ENCODE measurements at regions not wholly inside any gene's neighbourhood (a gene's known extent, or its start where the extent isn't known, plus 50 kb on each side); places are given as distances from the start of the nearest gene placed in this dataset.

- H3K4me1 Mint-ChIP-seq (ENCODE audit: low read depth): no peaks in the 10 kb centered on the region
- no peak overlapping the region for H3K27ac Mint-ChIP-seq
- peaks cover 10% of the 10 kb centered on the region for H3K9me3 Mint-ChIP-seq
- H3K27me3 Mint-ChIP-seq (ENCODE audit: low read depth): peaks cover 12% of the 10 kb centered on the region
- H3K36me3 Mint-ChIP-seq (ENCODE audit: low read depth): no peaks in the 10 kb centered on the region
- no peak overlapping the region for H3K4me3 Mint-ChIP-seq
These were observed 123.2 kb upstream of the FGGY start for GRCh38 chr1:59173721-59174120.

GRCh38 chr1:59176471-59176870 lies 120.4 kb upstream of the FGGY start:
- Mint-ChIP-seq H3K27me3 (ENCODE audit: low read depth) (peaks cover 4% of the 10 kb centered on the region), H3K4me3 (no peak overlapping the region), H3K36me3 (ENCODE audit: low read depth) (no peaks in the 10 kb centered on the region), H3K4me1 (ENCODE audit: low read depth) (no peaks in the 10 kb centered on the region), H3K27ac (no peak overlapping the region), H3K9me3 (peaks cover 10% of the 10 kb centered on the region)

GRCh38 chr1:59177756-59178155 lies 119.1 kb upstream of the FGGY start:
- H3K27ac Mint-ChIP-seq: no peak overlapping the region

GRCh38 chr1:59178339-59179187 lies 118.3 kb upstream of the FGGY start:
- H3K9me3 Mint-ChIP-seq: peaks cover 10% of the 10 kb centered on the region
- H3K4me1 Mint-ChIP-seq (ENCODE audit: low read depth): no peaks in the 10 kb centered on the region
- no peak overlapping the region for H3K4me3 Mint-ChIP-seq
- no peaks in the 10 kb centered on the region for H3K36me3 Mint-ChIP-seq (ENCODE audit: low read depth)
- H3K27me3 Mint-ChIP-seq (ENCODE audit: low read depth): no peaks in the 10 kb centered on the region
- H3K27ac Mint-ChIP-seq: no peak overlapping the region

More at GRCh38 chr1:59177756-59178155, 119.1 kb upstream of the FGGY start:
- Mint-ChIP-seq H3K9me3 (peaks cover 10% of the 10 kb centered on the region), H3K27me3 (ENCODE audit: low read depth) (no peaks in the 10 kb centered on the region), H3K4me1 (ENCODE audit: low read depth) (no peaks in the 10 kb centered on the region), H3K36me3 (ENCODE audit: low read depth) (no peaks in the 10 kb centered on the region), H3K4me3 (no peak overlapping the region)

- no peak overlapping the region for H3K4me3 Mint-ChIP-seq
- no peaks in the 10 kb centered on the region for H3K4me1 Mint-ChIP-seq (ENCODE audit: low read depth)
- no peaks in the 10 kb centered on the region for H3K36me3 Mint-ChIP-seq (ENCODE audit: low read depth)
- no peaks in the 10 kb centered on the region for H3K27me3 Mint-ChIP-seq (ENCODE audit: low read depth)
- no peak overlapping the region for H3K27ac Mint-ChIP-seq
- peaks cover 10% of the 10 kb centered on the region for H3K9me3 Mint-ChIP-seq
These were observed 117.2 kb upstream of the FGGY start for GRCh38 chr1:59179673-59180072.

GRCh38 chr1:59180735-59181134 lies 116.2 kb upstream of the FGGY start:
- Mint-ChIP-seq H3K4me3 (no peak overlapping the region), H3K27me3 (ENCODE audit: low read depth) (no peaks in the 10 kb centered on the region), H3K27ac (no peak overlapping the region), H3K9me3 (peaks cover 8% of the 10 kb centered on the region), H3K36me3 (ENCODE audit: low read depth) (no peaks in the 10 kb centered on the region), H3K4me1 (ENCODE audit: low read depth) (no peaks in the 10 kb centered on the region)

- Mint-ChIP-seq H3K36me3 (ENCODE audit: low read depth) (no peaks in the 10 kb centered on the region), H3K27me3 (ENCODE audit: low read depth) (no peaks in the 10 kb centered on the region)
These were observed 113.1 kb upstream of the FGGY start for GRCh38 chr1:59183749-59184317.

GRCh38 chr1:59184365-59184905 lies 112.5 kb upstream of the FGGY start:
- no peaks in the 10 kb centered on the region for H3K4me1 Mint-ChIP-seq (ENCODE audit: low read depth)
- no peak overlapping the region for H3K4me3 Mint-ChIP-seq
- H3K36me3 Mint-ChIP-seq (ENCODE audit: low read depth): no peaks in the 10 kb centered on the region
- H3K27me3 Mint-ChIP-seq (ENCODE audit: low read depth): no peaks in the 10 kb centered on the region
- H3K27ac Mint-ChIP-seq: no peak overlapping the region
- peaks cover 5% of the 10 kb centered on the region for H3K9me3 Mint-ChIP-seq

More at GRCh38 chr1:59183749-59184317, 113.1 kb upstream of the FGGY start:
- H3K27ac Mint-ChIP-seq: no peak overlapping the region
- no peak overlapping the region for H3K4me3 Mint-ChIP-seq
- no peaks in the 10 kb centered on the region for H3K4me1 Mint-ChIP-seq (ENCODE audit: low read depth)
- peaks cover 3% of the 10 kb centered on the region for H3K9me3 Mint-ChIP-seq

- no peaks in the 10 kb centered on the region for H3K36me3 Mint-ChIP-seq (ENCODE audit: low read depth)
- no peak overlapping the region for H3K27ac Mint-ChIP-seq
- H3K9me3 Mint-ChIP-seq: peaks cover 13% of the 10 kb centered on the region
- no peak overlapping the region for H3K4me3 Mint-ChIP-seq
- no peaks in the 10 kb centered on the region for H3K4me1 Mint-ChIP-seq (ENCODE audit: low read depth)
- H3K27me3 Mint-ChIP-seq (ENCODE audit: low read depth): peaks cover 6% of the 10 kb centered on the region
These were observed 111.6 kb upstream of the FGGY start for GRCh38 chr1:59185163-59185860.

- Mint-ChIP-seq H3K4me1 (ENCODE audit: low read depth) (no peaks in the 10 kb centered on the region), H3K9me3 (peaks cover 19% of the 10 kb centered on the region), H3K27ac (no peak overlapping the region), H3K27me3 (ENCODE audit: low read depth) (peaks cover 8% of the 10 kb centered on the region), H3K4me3 (no peak overlapping the region), H3K36me3 (ENCODE audit: low read depth) (no peaks in the 10 kb centered on the region)
These were observed 110.2 kb upstream of the FGGY start for GRCh38 chr1:59186656-59187055.

GRCh38 chr1:59188413-59189213 lies 108.3 kb upstream of the FGGY start:
- Mint-ChIP-seq H3K27me3 (ENCODE audit: low read depth) (peaks cover 10% of the 10 kb centered on the region), H3K4me3 (no peak overlapping the region), H3K4me1 (ENCODE audit: low read depth) (no peaks in the 10 kb centered on the region), H3K27ac (no peak overlapping the region), H3K9me3 (peaks cover 24% of the 10 kb centered on the region), H3K36me3 (ENCODE audit: low read depth) (no peaks in the 10 kb centered on the region)

- Mint-ChIP-seq H3K4me3 (no peak overlapping the region), H3K36me3 (ENCODE audit: low read depth) (peaks cover 2% of the 10 kb centered on the region), H3K4me1 (ENCODE audit: low read depth) (no peaks in the 10 kb centered on the region), H3K9me3 (peaks cover 21% of the 10 kb centered on the region), H3K27me3 (ENCODE audit: low read depth) (peaks cover 22% of the 10 kb centered on the region), H3K27ac (no peak overlapping the region)
These were observed 103.3 kb upstream of the FGGY start for GRCh38 chr1:59193443-59194093.

GRCh38 chr1:59194621-59195020 lies 102.3 kb upstream of the FGGY start:
- H3K27me3 Mint-ChIP-seq (ENCODE audit: low read depth): peaks cover 22% of the 10 kb centered on the region
- no peak overlapping the region for H3K27ac Mint-ChIP-seq

More at GRCh38 chr1:59194621-59195020, 102.3 kb upstream of the FGGY start:
- H3K4me1 Mint-ChIP-seq (ENCODE audit: low read depth): no peaks in the 10 kb centered on the region
- peaks cover 2% of the 10 kb centered on the region for H3K36me3 Mint-ChIP-seq (ENCODE audit: low read depth)
- H3K9me3 Mint-ChIP-seq: peaks cover 18% of the 10 kb centered on the region
- H3K4me3 Mint-ChIP-seq: no peak overlapping the region
